ENCODE measurements at regions not wholly inside any gene's neighbourhood (a gene's known extent, or its start where the extent isn't known, plus 50 kb on each side); places are given as distances from the start of the nearest gene placed in this dataset.

DNA sequence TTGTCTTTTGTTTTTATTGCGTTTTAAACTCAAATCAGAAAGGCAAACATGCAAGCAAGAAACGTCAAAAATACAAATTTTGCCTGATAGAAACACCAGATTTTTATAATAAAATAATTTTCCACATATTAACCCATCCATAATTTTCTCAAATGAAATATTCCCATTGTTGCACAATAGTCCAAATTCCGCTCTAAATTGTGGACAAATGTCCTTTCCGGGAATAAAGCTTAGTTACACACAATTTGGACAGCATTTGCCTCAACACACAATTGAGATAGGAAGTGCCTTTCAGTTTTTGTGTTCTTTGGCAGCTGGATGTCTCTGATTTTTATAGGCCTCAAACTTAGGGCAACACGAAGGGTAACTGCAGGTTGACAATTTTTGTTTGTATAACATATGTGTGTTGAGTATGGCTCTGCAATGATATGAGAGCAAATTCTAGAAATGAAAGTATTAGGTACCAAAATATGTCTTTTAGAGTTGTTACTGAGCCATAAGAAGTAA, 105.8 kb downstream of the DIO2 start:
- no peak for TF ChIP-seq CTCF (IDR thresholded peaks at IDR 0.05)
- no peak for TF ChIP-seq FOSL2 (IDR thresholded peaks at IDR 0.05)
- TF ChIP-seq FOSL2 (CRISPR knock-in tag; IDR thresholded peaks at IDR 0.05) = no peak
- no peak for TF ChIP-seq CBX8 (IDR thresholded peaks at IDR 0.05)

All from A549 (cell line).